Neural progenitor cell (in vitro differentiated cells): ENCODE measurements at regions not wholly inside any gene's neighbourhood (a gene's known extent, or its start where the extent isn't known, plus 50 kb on each side); places are given as distances from the start of the nearest gene placed in this dataset.

Experiments used
- DNase-seq: peaks from one replicate; pipeline ENCODE4 v3.0.0-alpha.2; 2016; ENCODE audit warnings: low spot score
- H2AFZ ChIP-seq: fragments of 200-600 bp; sonication (generic); replicated peaks from 2 replicates; pipeline ENCODE4 v1.6.1; 2016; ENCODE audit warnings: antibody characterized with exemption
- H3F3A ChIP-seq: fragments of 200-600 bp; sonication (generic); 2 replicates; pipeline ENCODE4 v1.6.1; 2016; ENCODE audit warnings: antibody characterized with exemption, low read depth
- H3K27ac ChIP-seq: fragments of 200-600 bp; sonication (generic); 2 replicates; pipeline ENCODE4 v1.5.1; 2016; ENCODE audit warnings: mild to moderate bottlenecking
- H3K27me3 ChIP-seq: fragments of 200-600 bp; sonication (generic); 2 replicates; pipeline ENCODE4 v1.6.1; 2016; ENCODE audit warnings: mild to moderate bottlenecking, moderate library complexity
- H3K36me3 ChIP-seq: fragments of 200-600 bp; sonication (generic); 2 replicates; pipeline ENCODE4 v1.5.1; 2016
- H3K4me1 ChIP-seq: fragments of 200-600 bp; sonication (generic); 2 replicates; pipeline ENCODE4 v1.6.1; 2016; ENCODE audit warnings: mixed run types
- H3K4me2 ChIP-seq: fragments of 200-600 bp; sonication (generic); 2 replicates; pipeline ENCODE4 v1.6.1; 2016
- H3K4me3 ChIP-seq: fragments of 200-600 bp; sonication (generic); 2 replicates; pipeline ENCODE4 v1.5.1; 2016
- H3K79me2 ChIP-seq: fragments of 200-600 bp; sonication (generic); 2 replicates; pipeline ENCODE4 v1.6.1; 2016; ENCODE audit warnings: low read depth
- H3K9ac ChIP-seq: fragments of 200-600 bp; sonication (generic); 2 replicates; pipeline ENCODE4 v1.6.1; 2016
- H3K9me3 ChIP-seq: fragments of 200-600 bp; sonication (generic); 2 replicates; pipeline ENCODE4 v1.5.1; 2016; ENCODE audit warnings: low read depth
- H4K20me1 ChIP-seq: fragments of 200-600 bp; sonication (generic); 2 replicates; pipeline ENCODE4 v1.6.1; 2016; ENCODE audit warnings: low read depth
- H3K27ac Mint-ChIP-seq: 3 replicates; pipeline ENCODE4 v1.8.0; 2021; ENCODE audit warnings: mixed read lengths
- H3K27me3 Mint-ChIP-seq: 2 replicates; pipeline ENCODE4 v1.8.0; 2022; ENCODE audit warnings: low read depth, mild to moderate bottlenecking, inconsistent platforms, moderate library complexity, mixed read lengths; ENCODE audit not compliant: insufficient read depth
- H3K36me3 Mint-ChIP-seq: 3 replicates; pipeline ENCODE4 v1.8.0; 2021; ENCODE audit warnings: mixed read lengths
- H3K4me1 Mint-ChIP-seq: 3 replicates; pipeline ENCODE4 v1.8.0; 2021; ENCODE audit warnings: mixed read lengths
- H3K4me3 Mint-ChIP-seq: 3 replicates; pipeline ENCODE4 v1.8.0; 2021; ENCODE audit warnings: mild to moderate bottlenecking, moderate library complexity, mixed read lengths
- H3K9me3 Mint-ChIP-seq: 3 replicates; pipeline ENCODE4 v1.8.0; 2020; ENCODE audit warnings: mixed read lengths
- EZH2 ChIP-seq: fragments of 200-600 bp; sonication (generic); IDR thresholded peaks from 2 replicates; pipeline ENCODE4 v1.6.1; 2017; ENCODE audit warnings: antibody characterized with exemption, mild to moderate bottlenecking, moderate library complexity
- EZH2phosphoT487 ChIP-seq: fragments of 200-600 bp; sonication (generic); IDR thresholded peaks from 2 replicates; pipeline ENCODE4 v1.6.1; 2017; ENCODE audit warnings: antibody characterized with exemption
- TF ChIP-seq, protein P1 (sequence below): fragments of 200-600 bp; sonication (generic); IDR thresholded peaks from 2 replicates; pipeline ENCODE4 v1.5.1; 2017; ENCODE audit warnings: antibody characterized with exemption, mild to moderate bottlenecking

DNA sequence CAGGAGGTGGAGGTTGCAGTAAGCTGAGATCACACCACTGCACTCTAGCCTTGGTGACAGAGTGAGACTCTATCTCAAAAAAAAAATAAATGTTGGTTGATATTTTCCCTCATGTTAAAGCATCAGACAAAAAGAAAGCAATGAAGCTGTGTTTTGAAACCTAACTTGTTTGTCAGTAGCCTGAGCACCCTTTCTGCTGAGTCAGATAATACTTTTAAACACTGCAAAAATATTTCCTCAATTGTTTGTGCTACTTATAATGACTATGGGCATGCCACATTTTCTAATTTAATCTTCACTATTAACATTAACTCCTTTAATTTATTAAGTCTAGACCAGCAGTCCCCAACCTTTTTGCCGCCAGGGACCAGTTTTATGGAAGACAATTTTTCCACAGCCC, 236.3 kb upstream of the AGAP1 start:
- TF ChIP-seq, protein P1, sequence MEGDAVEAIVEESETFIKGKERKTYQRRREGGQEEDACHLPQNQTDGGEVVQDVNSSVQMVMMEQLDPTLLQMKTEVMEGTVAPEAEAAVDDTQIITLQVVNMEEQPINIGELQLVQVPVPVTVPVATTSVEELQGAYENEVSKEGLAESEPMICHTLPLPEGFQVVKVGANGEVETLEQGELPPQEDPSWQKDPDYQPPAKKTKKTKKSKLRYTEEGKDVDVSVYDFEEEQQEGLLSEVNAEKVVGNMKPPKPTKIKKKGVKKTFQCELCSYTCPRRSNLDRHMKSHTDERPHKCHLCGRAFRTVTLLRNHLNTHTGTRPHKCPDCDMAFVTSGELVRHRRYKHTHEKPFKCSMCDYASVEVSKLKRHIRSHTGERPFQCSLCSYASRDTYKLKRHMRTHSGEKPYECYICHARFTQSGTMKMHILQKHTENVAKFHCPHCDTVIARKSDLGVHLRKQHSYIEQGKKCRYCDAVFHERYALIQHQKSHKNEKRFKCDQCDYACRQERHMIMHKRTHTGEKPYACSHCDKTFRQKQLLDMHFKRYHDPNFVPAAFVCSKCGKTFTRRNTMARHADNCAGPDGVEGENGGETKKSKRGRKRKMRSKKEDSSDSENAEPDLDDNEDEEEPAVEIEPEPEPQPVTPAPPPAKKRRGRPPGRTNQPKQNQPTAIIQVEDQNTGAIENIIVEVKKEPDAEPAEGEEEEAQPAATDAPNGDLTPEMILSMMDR, result no peak
- TF ChIP-seq EZH2phosphoT487 (no peak), EZH2 (no peak)

GRCh38 chr2:235262750-235263149, 231.1 kb upstream of the AGAP1 start:
- Histone ChIP-seq H3K9me3 (no peaks in the 10 kb centered on the region), H2AFZ (no peak overlapping the region), H3K79me2 (no peaks in the 10 kb centered on the region), H3K9ac (no peak overlapping the region), H3F3A (no peaks in the 10 kb centered on the region), H3K4me1 (no peaks in the 10 kb centered on the region), H3K27ac (no peak overlapping the region), H3K4me2 (no peak overlapping the region), H3K27me3 (no peaks in the 10 kb centered on the region), H4K20me1 (no peaks in the 10 kb centered on the region), H3K4me3 (no peak overlapping the region), H3K36me3 (no peaks in the 10 kb centered on the region)
- Mint-ChIP-seq H3K27ac (no peak overlapping the region), H3K27me3 (peaks cover 8% of the 10 kb centered on the region), H3K4me3 (no peak overlapping the region), H3K9me3 (no peaks in the 10 kb centered on the region), H3K36me3 (no peaks in the 10 kb centered on the region), H3K4me1 (peaks cover 28% of the 10 kb centered on the region)
- DNase-seq, result no peak
- no peak for TF ChIP-seq EZH2phosphoT487
- no peak for TF ChIP-seq EZH2
- TF ChIP-seq, protein P1, result no peak

More for the DNA sequence above, 236.3 kb upstream of the AGAP1 start:
- Mint-ChIP-seq H3K36me3 (no peaks in the 10 kb centered on the region), H3K9me3 (no peaks in the 10 kb centered on the region), H3K4me1 (no peaks in the 10 kb centered on the region), H3K27ac (no peak overlapping the region), H3K27me3 (peaks cover 5% of the 10 kb centered on the region), H3K4me3 (no peak overlapping the region)
- Histone ChIP-seq H3K9ac (no peak overlapping the region), H3K4me1 (no peaks in the 10 kb centered on the region), H3K27ac (no peak overlapping the region), H3K4me2 (no peak overlapping the region), H4K20me1 (no peaks in the 10 kb centered on the region), H3K27me3 (no peaks in the 10 kb centered on the region), H3F3A (no peaks in the 10 kb centered on the region), H3K36me3 (no peaks in the 10 kb centered on the region), H3K9me3 (no peaks in the 10 kb centered on the region), H3K79me2 (no peaks in the 10 kb centered on the region), H3K4me3 (no peak overlapping the region), H2AFZ (no peak overlapping the region)
- no peak for DNase-seq

GRCh38 chr2:235263205-235264120, 230.4 kb upstream of the AGAP1 start:
- Histone ChIP-seq H3K4me1 (no peaks in the 10 kb centered on the region), H4K20me1 (no peaks in the 10 kb centered on the region), H3K9me3 (no peaks in the 10 kb centered on the region), H3K9ac (no peak overlapping the region), H3K4me3 (no peak overlapping the region), H2AFZ (no peak overlapping the region), H3F3A (no peaks in the 10 kb centered on the region), H3K27me3 (no peaks in the 10 kb centered on the region), H3K36me3 (no peaks in the 10 kb centered on the region), H3K4me2 (no peak overlapping the region), H3K79me2 (no peaks in the 10 kb centered on the region), H3K27ac (no peak overlapping the region)
- Mint-ChIP-seq H3K9me3 (no peaks in the 10 kb centered on the region), H3K27ac (peak overlapping the region; percentile 79), H3K27me3 (peaks cover 8% of the 10 kb centered on the region), H3K4me1 (peaks cover 35% of the 10 kb centered on the region), H3K36me3 (no peaks in the 10 kb centered on the region), H3K4me3 (peak overlapping the region; percentile 28)
- peak; percentile 34 for DNase-seq
- TF ChIP-seq EZH2, result no peak
- no peak for TF ChIP-seq EZH2phosphoT487
- TF ChIP-seq, protein P1, result no peak
